ENCODE measurements at regions not wholly inside any gene's neighbourhood (a gene's known extent, or its start where the extent isn't known, plus 50 kb on each side); places are given as distances from the start of the nearest gene placed in this dataset.

GRCh38 chr9:135035781-135036760, 51.4 kb upstream of the OLFM1 start:
- Histone ChIP-seq H3K4me2 (ENCODE audit: low read length) (no peak overlapping the region), H3K4me3 (ENCODE audit: low read depth, low read length) (no peak overlapping the region), H3K4me1 (no peaks in the 10 kb centered on the region), H3K79me2 (no peaks in the 10 kb centered on the region), H3K27me3 (ENCODE audit: control insufficient read depth, insufficient read depth, low read length) (no peaks in the 10 kb centered on the region), H3K9me3 (ENCODE audit: control insufficient read depth, low read length) (no peaks in the 10 kb centered on the region), H3K9ac (no peak overlapping the region), H3K36me3 (ENCODE audit: control insufficient read depth, insufficient read depth, low read length) (no peaks in the 10 kb centered on the region), H2AFZ (no peak overlapping the region), H3K27ac (no peak overlapping the region)
- no peak for TF ChIP-seq CTCF (IDR thresholded peaks at IDR 0.05)

GRCh38 chr9:135036861-135037465, 50.5 kb upstream of the OLFM1 start:
- Histone ChIP-seq H3K36me3 (ENCODE audit: control insufficient read depth, insufficient read depth, low read length) (no peaks in the 10 kb centered on the region), H3K9ac (no peak overlapping the region), H2AFZ (no peak overlapping the region), H3K4me1 (no peaks in the 10 kb centered on the region), H3K27me3 (ENCODE audit: control insufficient read depth, insufficient read depth, low read length) (no peaks in the 10 kb centered on the region), H3K4me3 (ENCODE audit: low read depth, low read length) (no peak overlapping the region), H3K27ac (no peak overlapping the region), H3K9me3 (ENCODE audit: control insufficient read depth, low read length) (no peaks in the 10 kb centered on the region), H3K79me2 (no peaks in the 10 kb centered on the region), H3K4me2 (ENCODE audit: low read length) (no peak overlapping the region)
- TF ChIP-seq CTCF (IDR thresholded peaks at IDR 0.05), result no peak

GRCh38 chr9:135037521-135038250, 49.8 kb upstream of the OLFM1 start:
- no peaks in the 10 kb centered on the region for H3K79me2 ChIP-seq
- H3K27me3 ChIP-seq (ENCODE audit: control insufficient read depth, insufficient read depth, low read length), result no peaks in the 10 kb centered on the region
- no peak overlapping the region for H3K27ac ChIP-seq
- no peaks in the 10 kb centered on the region for H3K36me3 ChIP-seq (ENCODE audit: control insufficient read depth, insufficient read depth, low read length)
- no peak overlapping the region for H3K9ac ChIP-seq
- no peaks in the 10 kb centered on the region for H3K4me1 ChIP-seq
- H3K4me2 ChIP-seq (ENCODE audit: low read length), result no peak overlapping the region
- TF ChIP-seq CTCF (IDR thresholded peaks at IDR 0.05), result no peak
- H3K9me3 ChIP-seq (ENCODE audit: control insufficient read depth, low read length), result no peaks in the 10 kb centered on the region
- no peak overlapping the region for H3K4me3 ChIP-seq (ENCODE audit: low read depth, low read length)
- H2AFZ ChIP-seq, result no peak overlapping the region
